K562 (cell line): ENCODE measurements at regions not wholly inside any gene's neighbourhood (a gene's known extent, or its start where the extent isn't known, plus 50 kb on each side); places are given as distances from the start of the nearest gene placed in this dataset.

Experiments used
- ATAC-seq: fragments of 200-7000 bp; cut with Tn5 transposase; 3 replicates; pipeline ENCODE4 v1.9.1; 2020; ENCODE audit warnings: moderate library complexity
- BruUV-seq: library from RNA; stranded (reverse); fragments of 400-500 nt; replicated peaks from 2 replicates; lab custom pipeline; 2021; lab: Mats Ljungman, UMichigan
- CTCF ChIA-PET: fragments of 300-600 bp; formaldehyde crosslinking; extraction: SDS; loops from one replicate; lab custom pipeline; 2021; ENCODE audit warnings: low intra/inter-chr PET ratio; lab: Yijun Ruan, JAX
- POLR2A ChIA-PET: fragments of 300-600, 350-650 bp; sonication (Branson Sonifier 250); formaldehyde crosslinking; extraction: SDS; loops from one replicate; lab custom pipeline; 2021; ENCODE audit warnings: antibody characterized with exemption, inconsistent platforms; lab: Yijun Ruan, JAX
- DNase-seq, 4 experiments: peaks; one replicate each; pipeline versions ENCODE4 v3.0.0 to v3.0.0-alpha.2; 2011 to 2018; ENCODE audit warnings: low spot score in 3 of 4, mixed read lengths in 3 of 4; ENCODE audit errors: extremely low read depth in 1 of 4
- FAIRE-seq: peaks from 2 replicates; lab custom pipeline; 2011; peaks lifted over from hg19 to GRCh38; lab: Jason Lieb, UNC
- H2AFZ ChIP-seq: 2 replicates; pipeline ENCODE4 v1.6.0; 2011; ENCODE audit warnings: low read depth, low read length, control low read depth, inconsistent platforms
- H3K27ac ChIP-seq: fragments of 200-600 bp; 3 replicates; pipeline ENCODE4 v1.8.0; 2011; ENCODE audit warnings: low read depth, mild to moderate bottlenecking, control low read depth, inconsistent platforms, low read length, moderate library complexity, mixed read lengths; ENCODE audit errors: extremely low read depth
- H3K27me3 ChIP-seq, 2 experiments: fragments of 300-600 bp in 1 of 2; 2 replicates in 1 of 2; 3 replicates in 1 of 2; pipeline versions ENCODE4 v1.6.0 to v1.8.0; 2011; ENCODE audit warnings: inconsistent platforms in 2 of 2, low read length in 2 of 2, mild to moderate bottlenecking in 1 of 2, mixed read lengths in 1 of 2, moderate library complexity in 1 of 2; ENCODE audit not compliant: control insufficient read depth in 2 of 2, insufficient read depth in 2 of 2
- H3K36me3 ChIP-seq: fragments of 300-600 bp; 3 replicates; pipeline ENCODE4 v1.8.0; 2011; ENCODE audit warnings: mild to moderate bottlenecking, low read length, inconsistent platforms; ENCODE audit not compliant: control insufficient read depth, insufficient read depth
- H3K4me1 ChIP-seq, 2 experiments: fragments of 200-600 bp in 1 of 2; replicated peaks in 1 of 2; 2 replicates in 1 of 2; 3 replicates in 1 of 2; pipeline versions ENCODE4 v1.5.1 to v1.8.0; 2011; ENCODE audit warnings: inconsistent platforms in 2 of 2, low read length in 2 of 2, mild to moderate bottlenecking in 1 of 2, mixed read lengths in 1 of 2, moderate library complexity in 1 of 2; ENCODE audit not compliant: control insufficient read depth in 2 of 2, insufficient read depth in 2 of 2
- H3K4me2 ChIP-seq: 2 replicates; pipeline ENCODE4 v1.6.1; 2011; ENCODE audit warnings: low read length, control low read depth, inconsistent platforms, mixed read lengths; ENCODE audit not compliant: insufficient read depth
- H3K4me3 ChIP-seq: fragments of 200-600 bp; sonication (generic), shearing (Covaris generic); 2 replicates; pipeline ENCODE4 v1.5.1; 2016; ENCODE audit warnings: control low read depth, inconsistent platforms
- H3K79me2 ChIP-seq: fragments of 200-600 bp; 3 replicates; pipeline ENCODE4 v1.8.0; 2011; ENCODE audit warnings: low read length, inconsistent platforms; ENCODE audit not compliant: control insufficient read depth, insufficient read depth
- H3K9ac ChIP-seq, 2 experiments: 2 replicates each; pipeline versions ENCODE4 v1.6.0 to v1.6.1; 2011; ENCODE audit warnings: low read depth in 2 of 2, low read length in 2 of 2, control low read depth in 1 of 2, inconsistent platforms in 1 of 2, mild to moderate bottlenecking in 1 of 2, mixed read lengths in 1 of 2; ENCODE audit not compliant: insufficient read depth in 1 of 2
- H3K9me1 ChIP-seq: one replicate; pipeline ENCODE4 v1.6.0; 2011; ENCODE audit warnings: inconsistent platforms, mild to moderate bottlenecking, low read length, moderate library complexity; ENCODE audit not compliant: control insufficient read depth, insufficient read depth
- H3K9me3 ChIP-seq: replicated peaks from 2 replicates; pipeline ENCODE4 v1.5.1; 2011; ENCODE audit warnings: low read depth, low read length, inconsistent platforms; ENCODE audit not compliant: control insufficient read depth, insufficient read depth
- H4K20me1 ChIP-seq: replicated peaks from 2 replicates; pipeline ENCODE4 v1.6.1; 2011; ENCODE audit warnings: low read length, inconsistent platforms, mixed read lengths; ENCODE audit not compliant: control insufficient read depth, insufficient read depth
- BHLHE40 ChIP-seq: IDR thresholded peaks from 2 replicates; pipeline ENCODE4 v1.6.1; 2011; ENCODE audit warnings: low read length, improper control_type of control experiment
- CBX1 ChIP-seq: sonication (generic); IDR thresholded peaks from 2 replicates; pipeline ENCODE4 v1.6.1; 2016; ENCODE audit warnings: antibody characterized with exemption, low read depth, mild to moderate bottlenecking
- MCM5 ChIP-seq: fragments of 450-650 bp; IDR thresholded peaks from 2 replicates; pipeline ENCODE4 v1.6.1; 2016; ENCODE audit warnings: low read depth
- MYBL2 ChIP-seq, 2 experiments: fragments of 450-650 bp in 1 of 2; sonication (generic) in 1 of 2; formaldehyde crosslinking in 1 of 2; IDR thresholded peaks; 2 replicates each; pipeline versions ENCODE4 v1.6.1 to v1.8.1; 2017 to 2022; ENCODE audit warnings: borderline replicate concordance in 1 of 2, inconsistent platforms in 1 of 2, low read depth in 1 of 2, mild to moderate bottlenecking in 1 of 2, missing genetic modification reagents in 1 of 2, moderate library complexity in 1 of 2
- NCOA6 ChIP-seq: fragments of 450-650 bp; IDR thresholded peaks from 2 replicates; pipeline ENCODE4 v1.6.1; 2017; ENCODE audit warnings: mild to moderate bottlenecking
- RBM14 ChIP-seq: fragments of 200-400 bp; formaldehyde crosslinking; IDR thresholded peaks from 2 replicates; pipeline ENCODE4 v1.6.1; 2018; ENCODE audit warnings: low read depth, mild to moderate bottlenecking, low read length, moderate library complexity, borderline replicate concordance; ENCODE audit not compliant: insufficient read depth
- TAF9B ChIP-seq: fragments of 450-650 bp; IDR thresholded peaks from 2 replicates; pipeline ENCODE4 v1.6.1; 2018; ENCODE audit warnings: mild to moderate bottlenecking; ENCODE audit not compliant: partially characterized antibody
- TBL1XR1 ChIP-seq, 2 experiments: IDR thresholded peaks; 2 replicates each; pipeline ENCODE4 v1.6.1; 2012; ENCODE audit warnings: improper control_type of control experiment in 2 of 2, low read length in 2 of 2, mild to moderate bottlenecking in 1 of 2
- TCF7L2 ChIP-seq: fragments of 150-350 bp; IDR thresholded peaks from 2 replicates; pipeline ENCODE4 v1.6.1; 2016; ENCODE audit warnings: low read depth, mild to moderate bottlenecking, low read length, moderate library complexity
- ZBTB12 ChIP-seq: fragments of 250-450 bp; sonication (Bioruptor Pico); IDR thresholded peaks from 2 replicates; pipeline ENCODE4 v1.4.0; 2020
- ZNF511 ChIP-seq: sonication (generic); formaldehyde crosslinking; IDR thresholded peaks from 2 replicates; pipeline ENCODE4 v1.8.0; 2022; ENCODE audit warnings: mild to moderate bottlenecking, missing genetic modification reagents
- ZNF639 ChIP-seq, 2 experiments: fragments of 200-800 bp in 1 of 2; sonication (Bioruptor generic) in 1 of 2; sonication (generic) in 1 of 2; formaldehyde crosslinking in 1 of 2; IDR thresholded peaks in 1 of 2; conservative IDR thresholded peaks in 1 of 2; 2 replicates each; pipeline versions ENCODE4 v1.5.0 to v1.6.1; 2016 to 2020; ENCODE audit warnings: missing compliant biosample characterization in 1 of 2, missing genetic modification characterization in 1 of 2, missing genetic modification reagents in 1 of 2
- ZNF77 ChIP-seq: fragments of 250-450 bp; sonication (Bioruptor Pico); IDR thresholded peaks from 2 replicates; pipeline ENCODE4 v1.5.0; 2020
- ZNF780A ChIP-seq: fragments of 250-450 bp; sonication (Bioruptor Pico); IDR thresholded peaks from 2 replicates; pipeline ENCODE4 v1.5.0; 2021; ENCODE audit warnings: mild to moderate bottlenecking
- WGBS: fragments of 100-300 bp; shearing (Covaris generic); methylation state at CpG from one replicate; pipeline ENCODE4 v1.1.6; 2016; ENCODE audit warnings: low coverage, mixed read lengths; ENCODE audit not compliant: insufficient coverage; ENCODE audit errors: missing lambda C conversion rate; 5-methylcytosine and 5-hydroxymethylcytosine counted together
- in situ Hi-C: fragments of 300-500 bp; cut with MboI; formaldehyde crosslinking; loops from 4 replicates; pipeline ENCODE4 v1.15.0; 2018; ENCODE audit warnings: inconsistent platforms, mixed read lengths
- intact Hi-C: fragments of 100-400 bp; cut with micrococcal nuclease; formaldehyde crosslinking; loops from 2 replicates; pipeline ENCODE4 v1.14.2; 2022

- FAIRE-seq (no peak), ATAC-seq (no peak), DNase-seq (no peak)
- Histone ChIP-seq H3K27me3 (no peaks in the 10 kb centered on the region), H4K20me1 (no peaks in the 10 kb centered on the region), H3K9me3 (no peaks in the 10 kb centered on the region), H3K4me1 (0 out of 5 replicates have a peak, but pooled peaks cover 0 to 2% of the 10 kb centered on the region in 2 experiments), H3K9me1 (no peaks in the 10 kb centered on the region), H3K9ac (no peak overlapping the region), H3K27ac (no peak overlapping the region), H3K79me2 (no peaks in the 10 kb centered on the region), H3K4me3 (no peak overlapping the region), H3K36me3 (no peaks in the 10 kb centered on the region), H3K4me2 (no peak overlapping the region), H2AFZ (no peak overlapping the region)
- BruUV-seq, result no TSS peak
- POLR2A ChIA-PET, result interaction anchor here (0.7 kb wide), 1 partner anchor 219 kb away, joined by 3 read pairs; no protein-coding TSS in a partner anchor
- TF ChIP-seq ZBTB12 (CRISPR knock-in tag), result no peak
- intact Hi-C loops (no loop called here), in situ Hi-C loops (no loop called here)
- CTCF ChIA-PET, result no interaction called here
These were observed 1079.8 kb upstream of the ZEB2 start for GRCh38 chr2:145599756-145600155.

GRCh38 chr2:145598434-145598833 is 1078.5 kb upstream of the ZEB2 start:
- no peaks in the 10 kb centered on the region for H3K79me2 ChIP-seq
- BruUV-seq, result no TSS peak
- CTCF ChIA-PET, result no interaction called here
- no peak for TF ChIP-seq ZNF780A (CRISPR knock-in tag)
- no peak for TF ChIP-seq TAF9B
- TF ChIP-seq NCOA6, result no peak
- TF ChIP-seq ZNF639 (CRISPR knock-in tag; conservative IDR thresholded peaks at IDR 0.05 in 1 of 2, IDR thresholded peaks at IDR 0.05 in 1 of 2), result no peak
- no peak for TF ChIP-seq BHLHE40
- TF ChIP-seq TCF7L2, result no peak
- TF ChIP-seq TBL1XR1 (IDR thresholded peaks at IDR 0.05; ENCODE audit: low read length in 2 of 2), result no peak
- TF ChIP-seq ZNF511 (CRISPR knock-in tag), result no peak
- no peak for TF ChIP-seq CBX1
- TF ChIP-seq RBM14, result no peak
- TF ChIP-seq MCM5, result no peak
- no peak for TF ChIP-seq ZNF77 (CRISPR knock-in tag)
- TF ChIP-seq MYBL2 (IDR thresholded peaks at IDR 0.05; ENCODE audit: low read depth), result no peak
- TF ChIP-seq MYBL2 (CRISPR knock-in tag; IDR thresholded peaks at IDR 0.05; ENCODE audit: borderline replicate concordance), result no peak

More at GRCh38 chr2:145598434-145598833, 1078.5 kb upstream of the ZEB2 start:
- H2AFZ ChIP-seq, result no peak overlapping the region; the same call in 1 of the 2 replicates
- H3K4me1 ChIP-seq, result peaks cover 0 to 2% of the 10 kb centered on the region in 2 experiments; a peak in 2 of 5 replicates
- H4K20me1 ChIP-seq, result no peaks in the 10 kb centered on the region
- WGBS, result 76% methylated on average over 4 of the region's 4 CpGs
- no peaks in the 10 kb centered on the region for H3K36me3 ChIP-seq
- intact Hi-C loops, result no loop called here
- H3K9me1 ChIP-seq, result no peaks in the 10 kb centered on the region
- in situ Hi-C loops, result no loop called here
- FAIRE-seq (no peak), DNase-seq (no peak), ATAC-seq (no peak)
- H3K4me3 ChIP-seq, result no peak overlapping the region
- no peaks in the 10 kb centered on the region for H3K27me3 ChIP-seq
- no peak overlapping the region for H3K4me2 ChIP-seq
- POLR2A ChIA-PET, result no interaction called here
- no peak overlapping the region for H3K9ac ChIP-seq
- no peaks in the 10 kb centered on the region for H3K9me3 ChIP-seq
- H3K27ac ChIP-seq, result no peak overlapping the region
